ENCODE measurements at regions not wholly inside any gene's neighbourhood (a gene's known extent, or its start where the extent isn't known, plus 50 kb on each side); places are given as distances from the start of the nearest gene placed in this dataset.

- peaks cover 0 to 10% of the 10 kb centered on the region in 2 donors for H3K9me3 ChIP-seq (ENCODE audit: control insufficient read depth in 2 of 2, insufficient read depth in 1 of 2, low read depth in 1 of 2, low read length in 1 of 2)
- no peak overlapping the region for H3K4me3 ChIP-seq (ENCODE audit: low read depth in 1 of 2, low read length in 2 of 2)
- peaks cover 0 to 2% of the 10 kb centered on the region in 2 donors for H3K4me1 ChIP-seq (ENCODE audit: control insufficient read depth in 2 of 2, insufficient read depth in 2 of 2, low read length in 1 of 2)
- H3K27me3 ChIP-seq (ENCODE audit: control insufficient read depth in 1 of 2, insufficient read depth in 2 of 2, low read length in 2 of 2) = no peaks in the 10 kb centered on the region
- no peaks in the 10 kb centered on the region for H3K36me3 ChIP-seq (ENCODE audit: control insufficient read depth in 2 of 2, insufficient read depth in 2 of 2, low read length in 1 of 2)
- WGBS, 2 donors = 90 to 93% methylated on average over 9 of the region's 9 CpGs
- no peak overlapping the region for H3K27ac ChIP-seq (ENCODE audit: low read depth in 2 of 2, low read length in 1 of 2)
These were observed 103.6 kb downstream of the TRIM29 start for GRCh38 chr11:120034176-120034875.

DNA sequence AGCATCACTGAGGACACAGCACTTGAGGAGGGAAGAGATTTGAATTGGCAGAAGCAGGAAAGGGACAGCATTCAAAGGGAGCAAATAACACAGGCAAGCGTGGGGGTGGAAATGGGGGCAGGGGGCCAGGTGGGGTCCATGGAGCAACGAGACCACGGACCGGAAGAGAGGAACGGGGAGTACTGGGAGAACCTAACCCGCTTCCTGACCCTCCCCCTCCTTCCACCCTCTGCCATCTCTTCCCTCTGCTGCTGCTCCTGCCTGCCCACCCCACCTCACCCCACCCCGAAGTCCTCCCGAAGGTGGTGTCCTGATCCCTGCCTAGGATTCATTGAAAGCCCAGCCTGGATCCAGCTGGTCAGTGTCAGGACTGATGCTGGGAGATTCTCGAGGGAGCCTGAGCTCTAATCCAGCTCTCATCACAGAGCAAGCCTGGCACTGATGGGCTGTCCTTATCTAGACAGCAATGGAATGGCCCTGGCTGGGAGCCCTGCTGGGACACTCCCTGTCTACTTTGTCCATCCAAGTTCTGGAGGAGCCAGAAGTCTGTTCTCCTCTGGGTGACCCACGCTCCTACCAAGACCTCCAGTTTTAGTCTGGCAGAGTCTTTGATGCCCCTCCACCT lies 105.0 kb downstream of the TRIM29 start:
- peaks cover 0 to 2% of the 10 kb centered on the region in 2 donors for H3K4me1 ChIP-seq (ENCODE audit: control insufficient read depth in 2 of 2, insufficient read depth in 2 of 2, low read length in 1 of 2)
- H3K36me3 ChIP-seq (ENCODE audit: control insufficient read depth in 2 of 2, insufficient read depth in 2 of 2, low read length in 1 of 2) = no peaks in the 10 kb centered on the region
- WGBS, 2 donors = 50 to 72% methylated on average over 10 of the region's 10 CpGs
- H3K9me3 ChIP-seq (ENCODE audit: control insufficient read depth in 2 of 2, insufficient read depth in 1 of 2, low read depth in 1 of 2, low read length in 1 of 2) = peaks cover 0 to 10% of the 10 kb centered on the region in 2 donors
- H3K4me3 ChIP-seq (ENCODE audit: low read depth in 1 of 2, low read length in 2 of 2) = no peak overlapping the region
- H3K27me3 ChIP-seq (ENCODE audit: control insufficient read depth in 1 of 2, insufficient read depth in 2 of 2, low read length in 2 of 2) = no peaks in the 10 kb centered on the region
- no peak overlapping the region for H3K27ac ChIP-seq (ENCODE audit: low read depth in 2 of 2, low read length in 1 of 2)

GRCh38 chr11:120031612-120032600 lies 106.0 kb downstream of the TRIM29 start:
- no peak overlapping the region for H3K27ac ChIP-seq (ENCODE audit: low read depth in 2 of 2, low read length in 1 of 2)
- 60% methylated on average over 9 to 11 of the region's 11 CpGs for WGBS, 2 donors
- H3K4me1 ChIP-seq (ENCODE audit: control insufficient read depth in 2 of 2, insufficient read depth in 2 of 2, low read length in 1 of 2) = peaks cover 0 to 2% of the 10 kb centered on the region in 2 donors
- no peak overlapping the region for H3K4me3 ChIP-seq (ENCODE audit: low read depth in 1 of 2, low read length in 2 of 2)
- H3K36me3 ChIP-seq (ENCODE audit: control insufficient read depth in 2 of 2, insufficient read depth in 2 of 2, low read length in 1 of 2) = no peaks in the 10 kb centered on the region
- H3K27me3 ChIP-seq (ENCODE audit: control insufficient read depth in 1 of 2, insufficient read depth in 2 of 2, low read length in 2 of 2) = no peaks in the 10 kb centered on the region
- peaks cover 0 to 8% of the 10 kb centered on the region in 2 donors for H3K9me3 ChIP-seq (ENCODE audit: control insufficient read depth in 2 of 2, insufficient read depth in 1 of 2, low read depth in 1 of 2, low read length in 1 of 2)

- Histone ChIP-seq H3K4me3 (ENCODE audit: low read depth in 1 of 2, low read length in 2 of 2) (no peak overlapping the region), H3K36me3 (ENCODE audit: control insufficient read depth in 2 of 2, insufficient read depth in 2 of 2, low read length in 1 of 2) (no peaks in the 10 kb centered on the region)
- 81 to 83% methylated on average over 11 of the region's 11 CpGs for WGBS, 2 donors
These were observed 106.8 kb downstream of the TRIM29 start for GRCh38 chr11:120031156-120031555.

GRCh38 chr11:120030411-120030810 lies 107.5 kb downstream of the TRIM29 start:
- Histone ChIP-seq H3K27ac (ENCODE audit: low read depth in 2 of 2, low read length in 1 of 2) (no peak overlapping the region), H3K4me3 (ENCODE audit: low read depth in 1 of 2, low read length in 2 of 2) (no peak overlapping the region), H3K9me3 (ENCODE audit: control insufficient read depth in 2 of 2, insufficient read depth in 1 of 2, low read depth in 1 of 2, low read length in 1 of 2) (peaks cover 0 to 2% of the 10 kb centered on the region in 2 donors), H3K4me1 (ENCODE audit: control insufficient read depth in 2 of 2, insufficient read depth in 2 of 2, low read length in 1 of 2) (peaks cover under 1 to 2% of the 10 kb centered on the region in 2 donors), H3K27me3 (ENCODE audit: control insufficient read depth in 1 of 2, insufficient read depth in 2 of 2, low read length in 2 of 2) (no peaks in the 10 kb centered on the region), H3K36me3 (ENCODE audit: control insufficient read depth in 2 of 2, insufficient read depth in 2 of 2, low read length in 1 of 2) (no peaks in the 10 kb centered on the region)
- 72 to 82% methylated on average over 4 of the region's 4 CpGs for WGBS, 2 donors

More at GRCh38 chr11:120031156-120031555, 106.8 kb downstream of the TRIM29 start:
- Histone ChIP-seq H3K27me3 (ENCODE audit: control insufficient read depth in 1 of 2, insufficient read depth in 2 of 2, low read length in 2 of 2) (no peaks in the 10 kb centered on the region), H3K9me3 (ENCODE audit: control insufficient read depth in 2 of 2, insufficient read depth in 1 of 2, low read depth in 1 of 2, low read length in 1 of 2) (peaks cover 0 to 8% of the 10 kb centered on the region in 2 donors), H3K4me1 (ENCODE audit: control insufficient read depth in 2 of 2, insufficient read depth in 2 of 2, low read length in 1 of 2) (peaks cover 0 to 2% of the 10 kb centered on the region in 2 donors), H3K27ac (ENCODE audit: low read depth in 2 of 2, low read length in 1 of 2) (no peak overlapping the region)

DNA sequence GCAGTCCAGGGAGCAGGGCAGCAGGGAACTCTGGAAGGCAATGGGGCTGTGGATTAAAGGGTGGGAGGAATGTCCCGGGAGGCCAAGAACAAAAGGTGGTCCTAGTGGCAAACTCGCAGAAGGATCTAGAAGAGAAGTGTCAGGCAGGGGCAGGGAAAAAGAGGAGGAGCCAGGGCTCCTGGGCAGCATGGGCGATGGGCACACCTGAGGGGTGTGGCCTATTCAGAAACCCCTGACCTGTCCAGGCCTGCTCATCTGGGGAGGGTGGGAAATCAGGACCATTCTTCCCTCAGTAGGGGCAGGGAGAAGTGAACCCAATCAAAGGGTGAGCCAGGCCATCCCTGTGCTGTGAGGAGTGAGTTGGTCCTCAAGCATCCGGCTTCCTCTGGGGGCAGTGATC lies 108.6 kb downstream of the TRIM29 start:
- no peaks in the 10 kb centered on the region for H3K9me3 ChIP-seq (ENCODE audit: control insufficient read depth in 2 of 2, insufficient read depth in 1 of 2, low read depth in 1 of 2, low read length in 1 of 2)
- H3K36me3 ChIP-seq (ENCODE audit: control insufficient read depth in 2 of 2, insufficient read depth in 2 of 2, low read length in 1 of 2) = no peaks in the 10 kb centered on the region
- H3K27me3 ChIP-seq (ENCODE audit: control insufficient read depth in 1 of 2, insufficient read depth in 2 of 2, low read length in 2 of 2) = no peaks in the 10 kb centered on the region
- H3K4me1 ChIP-seq (ENCODE audit: control insufficient read depth in 2 of 2, insufficient read depth in 2 of 2, low read length in 1 of 2) = peaks cover 2% of the 10 kb centered on the region in 2 donors
- no peak overlapping the region for H3K27ac ChIP-seq (ENCODE audit: low read depth in 2 of 2, low read length in 1 of 2)
- WGBS, 2 donors = 90 to 92% methylated on average over 4 of the region's 4 CpGs
- no peak overlapping the region for H3K4me3 ChIP-seq (ENCODE audit: low read depth in 1 of 2, low read length in 2 of 2)

DNA sequence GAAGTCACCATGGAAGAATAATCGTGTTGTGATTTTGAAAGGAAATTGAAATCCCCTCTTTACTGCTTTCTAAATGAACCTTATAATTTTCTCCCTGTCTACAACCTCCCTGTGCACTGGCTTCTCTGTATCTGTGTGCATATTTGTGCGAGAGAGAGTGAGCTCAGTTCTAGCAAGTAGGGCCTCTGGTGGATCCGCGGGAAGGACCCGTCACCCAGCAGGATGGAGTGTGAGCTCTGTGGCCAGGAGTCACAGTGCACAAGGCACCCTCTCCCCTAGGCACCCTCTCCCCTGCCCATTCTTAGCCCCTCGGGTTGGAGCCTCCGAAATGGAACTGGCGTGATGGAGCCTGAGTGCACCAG lies 109.0 kb downstream of the TRIM29 start:
- 88 to 92% methylated on average over 8 of the region's 8 CpGs for WGBS, 2 donors
- no peak overlapping the region for H3K27ac ChIP-seq (ENCODE audit: low read depth in 2 of 2, low read length in 1 of 2)
- no peaks in the 10 kb centered on the region for H3K9me3 ChIP-seq (ENCODE audit: control insufficient read depth in 2 of 2, insufficient read depth in 1 of 2, low read depth in 1 of 2, low read length in 1 of 2)
- H3K36me3 ChIP-seq (ENCODE audit: control insufficient read depth in 2 of 2, insufficient read depth in 2 of 2, low read length in 1 of 2) = no peaks in the 10 kb centered on the region
- H3K4me1 ChIP-seq (ENCODE audit: control insufficient read depth in 2 of 2, insufficient read depth in 2 of 2, low read length in 1 of 2) = peaks cover 2% of the 10 kb centered on the region in 2 donors
- no peak overlapping the region for H3K4me3 ChIP-seq (ENCODE audit: low read depth in 1 of 2, low read length in 2 of 2)
- no peaks in the 10 kb centered on the region for H3K27me3 ChIP-seq (ENCODE audit: control insufficient read depth in 1 of 2, insufficient read depth in 2 of 2, low read length in 2 of 2)

GRCh38 chr11:120028181-120028896 lies 109.6 kb downstream of the TRIM29 start:
- Histone ChIP-seq H3K27ac (ENCODE audit: low read depth in 2 of 2, low read length in 1 of 2) (no peak overlapping the region), H3K27me3 (ENCODE audit: control insufficient read depth in 1 of 2, insufficient read depth in 2 of 2, low read length in 2 of 2) (no peaks in the 10 kb centered on the region), H3K36me3 (ENCODE audit: control insufficient read depth in 2 of 2, insufficient read depth in 2 of 2, low read length in 1 of 2) (no peaks in the 10 kb centered on the region), H3K4me1 (ENCODE audit: control insufficient read depth in 2 of 2, insufficient read depth in 2 of 2, low read length in 1 of 2) (peaks cover 2% of the 10 kb centered on the region in 2 donors), H3K4me3 (ENCODE audit: low read depth in 1 of 2, low read length in 2 of 2) (no peak overlapping the region), H3K9me3 (ENCODE audit: control insufficient read depth in 2 of 2, insufficient read depth in 1 of 2, low read depth in 1 of 2, low read length in 1 of 2) (no peaks in the 10 kb centered on the region)
- WGBS, 2 donors = 78 to 88% methylated on average over 10 of the region's 10 CpGs
